Mesenchymal stem cell (in vitro differentiated cells and primary cell): ENCODE measurements at regions not wholly inside any gene's neighbourhood (a gene's known extent, or its start where the extent isn't known, plus 50 kb on each side); places are given as distances from the start of the nearest gene placed in this dataset.

Source experiments
- DNase-seq: peaks from one replicate; pipeline ENCODE4 v3.0.0-alpha.2; 2013
- H2AFZ ChIP-seq: one replicate; pipeline ENCODE4 v1.6.1; 2013; ENCODE audit warnings: low read depth, mild to moderate bottlenecking, control low read depth, inconsistent platforms, low read length, moderate library complexity
- H2AK5ac ChIP-seq: 2 replicates; pipeline ENCODE4 v1.6.1; 2013; ENCODE audit warnings: low read length, moderate library complexity, mild to moderate bottlenecking, inconsistent platforms; ENCODE audit not compliant: severe bottlenecking
- H2BK120ac ChIP-seq: one replicate; pipeline ENCODE4 v1.6.1; 2013; ENCODE audit warnings: low read depth, mild to moderate bottlenecking, inconsistent platforms, low read length, moderate library complexity
- H2BK12ac ChIP-seq, 2 experiments: one replicate each; pipeline ENCODE4 v1.6.1; 2013; ENCODE audit warnings: inconsistent platforms in 2 of 2, low read length in 2 of 2, mild to moderate bottlenecking in 2 of 2, moderate library complexity in 2 of 2, control low read depth in 1 of 2
- H2BK15ac ChIP-seq: one replicate; pipeline ENCODE4 v1.6.1; 2013; ENCODE audit warnings: mild to moderate bottlenecking, low read depth, inconsistent platforms; ENCODE audit not compliant: poor library complexity, severe bottlenecking
- H2BK5ac ChIP-seq: 2 replicates; pipeline ENCODE4 v1.6.1; 2013; ENCODE audit warnings: low read depth, mild to moderate bottlenecking, low read length, control low read depth, inconsistent platforms; ENCODE audit not compliant: poor library complexity, severe bottlenecking
- H3K14ac ChIP-seq, 2 experiments: one replicate each; pipeline ENCODE4 v1.6.1; 2013; ENCODE audit warnings: inconsistent platforms in 2 of 2, low read length in 2 of 2, control low read depth in 1 of 2, mild to moderate bottlenecking in 1 of 2, moderate library complexity in 1 of 2
- H3K18ac ChIP-seq, 2 experiments: one replicate each; pipeline ENCODE4 v1.6.1; 2013; ENCODE audit warnings: inconsistent platforms in 2 of 2, low read length in 2 of 2, control low read depth in 1 of 2, low read depth in 1 of 2, mild to moderate bottlenecking in 1 of 2
- H3K23ac ChIP-seq, 2 experiments: one replicate each; pipeline ENCODE4 v1.6.1; 2013; ENCODE audit warnings: inconsistent platforms in 2 of 2, low read length in 2 of 2, mild to moderate bottlenecking in 2 of 2, moderate library complexity in 2 of 2, control low read depth in 1 of 2
- H3K27ac ChIP-seq: 2 replicates; pipeline ENCODE4 v1.5.1; 2013; ENCODE audit warnings: mild to moderate bottlenecking, moderate library complexity, low read length, control low read depth, inconsistent platforms; ENCODE audit not compliant: poor library complexity, severe bottlenecking
- H3K27me3 ChIP-seq, 2 experiments: 2 replicates each; pipeline versions ENCODE4 v1.6.1 to v1.7.0; 2013; ENCODE audit warnings: low read length in 2 of 2, mild to moderate bottlenecking in 2 of 2, moderate library complexity in 2 of 2, control low read depth in 1 of 2, inconsistent platforms in 1 of 2; ENCODE audit not compliant: control insufficient read depth in 1 of 2, insufficient read depth in 1 of 2
- H3K36me3 ChIP-seq, 2 experiments: 2 replicates each; pipeline versions ENCODE4 v1.6.1 to v1.7.0; 2013; ENCODE audit warnings: low read length in 2 of 2, control low read depth in 1 of 2, inconsistent platforms in 1 of 2, low read depth in 1 of 2, mild to moderate bottlenecking in 1 of 2; ENCODE audit not compliant: insufficient read depth in 2 of 2, control insufficient read depth in 1 of 2
- H3K4ac ChIP-seq, 2 experiments: one replicate each; pipeline ENCODE4 v1.6.1; 2013; ENCODE audit warnings: inconsistent platforms in 2 of 2, low read length in 2 of 2, mild to moderate bottlenecking in 2 of 2, moderate library complexity in 2 of 2, control low read depth in 1 of 2, low read depth in 1 of 2
- H3K4me1 ChIP-seq: 2 replicates; pipeline ENCODE4 v1.6.1; 2013; ENCODE audit warnings: low read depth, low read length, control low read depth; ENCODE audit not compliant: control insufficient read depth, insufficient read depth
- H3K4me2 ChIP-seq: 2 replicates; pipeline ENCODE4 v1.6.1; 2013; ENCODE audit warnings: low read length, mild to moderate bottlenecking, inconsistent platforms; ENCODE audit not compliant: poor library complexity, severe bottlenecking
- H3K4me3 ChIP-seq, 2 experiments: 2 replicates each; pipeline versions ENCODE4 v1.5.1 to v1.7.0; 2013; ENCODE audit warnings: low read length in 2 of 2, mild to moderate bottlenecking in 2 of 2, control low read depth in 1 of 2, low read depth in 1 of 2; ENCODE audit not compliant: insufficient read depth in 1 of 2
- H3K79me1 ChIP-seq: replicated peaks from 2 replicates; pipeline ENCODE4 v1.6.1; 2013; ENCODE audit warnings: mild to moderate bottlenecking, control low read depth, low read length, inconsistent platforms; ENCODE audit not compliant: poor library complexity, severe bottlenecking
- H3K9ac ChIP-seq: 2 replicates; pipeline ENCODE4 v1.7.0; 2013; ENCODE audit warnings: mild to moderate bottlenecking, low read length, moderate library complexity
- H3K9me3 ChIP-seq: 2 replicates; pipeline ENCODE4 v1.7.0; 2013; ENCODE audit warnings: mild to moderate bottlenecking, low read length; ENCODE audit not compliant: control insufficient read depth
- H4K8ac ChIP-seq: one replicate; pipeline ENCODE4 v1.6.1; 2013; ENCODE audit warnings: inconsistent platforms, mild to moderate bottlenecking, low read length, moderate library complexity
- H4K91ac ChIP-seq: one replicate; pipeline ENCODE4 v1.6.1; 2013; ENCODE audit warnings: mild to moderate bottlenecking, low read length, inconsistent platforms
- WGBS: methylation state at CpG from one replicate; pipeline ENCODE4 v1.1.7; 2013; ENCODE audit warnings: mixed read lengths; 5-methylcytosine and 5-hydroxymethylcytosine counted together

- no peak overlapping the region for H3K4me3 ChIP-seq
Observed at GRCh38 chr9:75582870-75583269, 307.6 kb upstream of the PCSK5 start.

GRCh38 chr9:75588808-75589207, 301.7 kb upstream of the PCSK5 start:
- no peak overlapping the region for H3K18ac ChIP-seq
- DNase-seq = no peak
- no peaks in the 10 kb centered on the region for H3K4me1 ChIP-seq
- no peaks in the 10 kb centered on the region for H3K36me3 ChIP-seq
- H4K8ac ChIP-seq = no peak overlapping the region
- no peak overlapping the region for H2BK120ac ChIP-seq
- no peak overlapping the region for H4K91ac ChIP-seq
- H2BK15ac ChIP-seq = no peak overlapping the region
- H2BK5ac ChIP-seq = no peak overlapping the region
- H2AFZ ChIP-seq = no peak overlapping the region
- no peak overlapping the region for H2BK12ac ChIP-seq
- H3K4me3 ChIP-seq = no peak overlapping the region
- no peaks in the 10 kb centered on the region for H3K9me3 ChIP-seq
- no peak overlapping the region for H2AK5ac ChIP-seq
- no peaks in the 10 kb centered on the region for H3K79me1 ChIP-seq
- no peak overlapping the region for H3K9ac ChIP-seq
- WGBS = 55% methylated on average over 1 of the region's 2 CpGs
- no peak overlapping the region for H3K4me2 ChIP-seq
- H3K23ac ChIP-seq = no peak overlapping the region
- H3K14ac ChIP-seq = no peak overlapping the region
- H3K27ac ChIP-seq = no peak overlapping the region
- H3K4ac ChIP-seq = no peak overlapping the region
- H3K27me3 ChIP-seq = no peaks in the 10 kb centered on the region

More at GRCh38 chr9:75582870-75583269, 307.6 kb upstream of the PCSK5 start:
- H3K18ac ChIP-seq = no peak overlapping the region
- H2BK12ac ChIP-seq = no peak overlapping the region
- H3K23ac ChIP-seq = no peak overlapping the region
- no peak for DNase-seq
- 20% methylated on average over 1 of the region's 2 CpGs for WGBS
- H3K9ac ChIP-seq = no peak overlapping the region
- H3K79me1 ChIP-seq = no peaks in the 10 kb centered on the region
- H4K91ac ChIP-seq = no peak overlapping the region
- H2AK5ac ChIP-seq = no peak overlapping the region
- no peak overlapping the region for H3K4ac ChIP-seq
- H3K27me3 ChIP-seq = no peaks in the 10 kb centered on the region
- no peak overlapping the region for H3K4me2 ChIP-seq
- no peak overlapping the region for H4K8ac ChIP-seq
- no peak overlapping the region for H3K14ac ChIP-seq
- H2AFZ ChIP-seq = no peak overlapping the region
- no peaks in the 10 kb centered on the region for H3K36me3 ChIP-seq
- no peaks in the 10 kb centered on the region for H3K9me3 ChIP-seq
- no peak overlapping the region for H2BK15ac ChIP-seq
- H2BK5ac ChIP-seq = no peak overlapping the region
- H3K27ac ChIP-seq = no peak overlapping the region
- H2BK120ac ChIP-seq = no peak overlapping the region
- no peaks in the 10 kb centered on the region for H3K4me1 ChIP-seq

GRCh38 chr9:75589497-75589896, 301.0 kb upstream of the PCSK5 start:
- Histone ChIP-seq H3K18ac (no peak overlapping the region), H2BK12ac (no peak overlapping the region)

GRCh38 chr9:75591972-75592371, 298.5 kb upstream of the PCSK5 start:
- H4K8ac ChIP-seq = no peak overlapping the region
- no peak overlapping the region for H2BK5ac ChIP-seq
- H2BK120ac ChIP-seq = no peak overlapping the region
- no peak for DNase-seq
- no peak overlapping the region for H3K4me2 ChIP-seq
- no peak overlapping the region for H3K9ac ChIP-seq
- H3K9me3 ChIP-seq = no peaks in the 10 kb centered on the region
- H2AK5ac ChIP-seq = no peak overlapping the region
- no peaks in the 10 kb centered on the region for H3K79me1 ChIP-seq
- no peaks in the 10 kb centered on the region for H3K4me1 ChIP-seq
- H3K27me3 ChIP-seq = no peaks in the 10 kb centered on the region
- WGBS = 52% methylated on average over 2 of the region's 3 CpGs
- no peak overlapping the region for H3K18ac ChIP-seq
- no peak overlapping the region for H3K4me3 ChIP-seq
- H2BK12ac ChIP-seq = no peak overlapping the region
- no peak overlapping the region for H2AFZ ChIP-seq
- no peak overlapping the region for H2BK15ac ChIP-seq
- H3K36me3 ChIP-seq = no peaks in the 10 kb centered on the region
- H3K4ac ChIP-seq = no peak overlapping the region
- H3K23ac ChIP-seq = no peak overlapping the region
- H4K91ac ChIP-seq = no peak overlapping the region
- H3K14ac ChIP-seq = no peak overlapping the region
- H3K27ac ChIP-seq = no peak overlapping the region

More at GRCh38 chr9:75589497-75589896, 301.0 kb upstream of the PCSK5 start:
- Histone ChIP-seq H4K8ac (no peak overlapping the region), H3K27me3 (no peaks in the 10 kb centered on the region), H3K4me1 (no peaks in the 10 kb centered on the region), H2AK5ac (no peak overlapping the region), H3K27ac (no peak overlapping the region), H2BK120ac (no peak overlapping the region), H3K14ac (no peak overlapping the region), H3K79me1 (no peaks in the 10 kb centered on the region), H3K4me2 (no peak overlapping the region), H3K23ac (no peak overlapping the region), H3K4ac (no peak overlapping the region), H2BK15ac (no peak overlapping the region), H3K9ac (no peak overlapping the region), H2BK5ac (no peak overlapping the region), H3K4me3 (no peak overlapping the region), H3K36me3 (no peaks in the 10 kb centered on the region), H4K91ac (no peak overlapping the region), H2AFZ (no peak overlapping the region), H3K9me3 (no peaks in the 10 kb centered on the region)
- no peak for DNase-seq
- 47% methylated on average over 2 of the region's 2 CpGs for WGBS
